Naive thymus-derived CD4-positive, alpha-beta T cell (primary cell): ENCODE measurements at regions not wholly inside any gene's neighbourhood (a gene's known extent, or its start where the extent isn't known, plus 50 kb on each side); places are given as distances from the start of the nearest gene placed in this dataset.
A peak's percentile ranks its signal among the peaks of the same experiment; 100 is the strongest.

Experiments used
- ATAC-seq: fragments of 150-1000 bp; cut with Tn5 transposase; 2 replicates; pipeline ENCODE4 v1.10.0; 2021; ENCODE audit warnings: mild to moderate bottlenecking, moderate library complexity
- CTCF ChIA-PET: fragments of 350-600 bp; sonication (Branson Sonifier 250); formaldehyde crosslinking; loops from one replicate; lab custom pipeline; 2021; ENCODE audit warnings: antibody characterized with exemption; lab: Charles Lee
- POLR2A ChIA-PET: fragments of 350-600 bp; sonication (Branson Sonifier 250); formaldehyde crosslinking; loops from one replicate; lab custom pipeline; 2021; ENCODE audit warnings: antibody characterized with exemption, inconsistent platforms; lab: Charles Lee
- DNase-seq, 9 donors: peaks; one replicate each; pipeline versions ENCODE4 v3.0.0 to v3.0.0-alpha.2; 2020 to 2022; ENCODE audit warnings: mixed read lengths in 1 of 9
- H3K27ac ChIP-seq: one replicate; pipeline ENCODE4 v1.7.0; 2013; ENCODE audit warnings: mild to moderate bottlenecking, low read depth, low read length, moderate library complexity
- H3K27me3 ChIP-seq, 2 donors: one replicate each; pipeline ENCODE4 v1.7.0; 2013; ENCODE audit warnings: low read length in 2 of 2, mild to moderate bottlenecking in 2 of 2, moderate library complexity in 2 of 2; ENCODE audit not compliant: control insufficient read depth in 2 of 2, insufficient read depth in 2 of 2
- H3K36me3 ChIP-seq, 3 experiments: 1 replicate in 2 of 3; 2 replicates in 1 of 3; pipeline ENCODE4 v1.7.0; 2013; ENCODE audit warnings: low read length in 3 of 3, mild to moderate bottlenecking in 3 of 3, moderate library complexity in 1 of 3; ENCODE audit not compliant: insufficient read depth in 3 of 3, control insufficient read depth in 2 of 3
- H3K4me1 ChIP-seq, 2 donors: one replicate each; pipeline ENCODE4 v1.7.0; 2013; ENCODE audit warnings: low read length in 2 of 2, mild to moderate bottlenecking in 2 of 2, moderate library complexity in 1 of 2; ENCODE audit not compliant: control insufficient read depth in 2 of 2, insufficient read depth in 2 of 2
- H3K4me3 ChIP-seq: 2 replicates; pipeline ENCODE4 v1.7.0; 2013; ENCODE audit warnings: mild to moderate bottlenecking, low read length
- H3K9me3 ChIP-seq, 3 experiments: 1 replicate in 2 of 3; 2 replicates in 1 of 3; pipeline ENCODE4 v1.7.0; 2013; ENCODE audit warnings: low read length in 3 of 3; ENCODE audit not compliant: control insufficient read depth in 2 of 3
- H3K27ac Mint-ChIP-seq, 9 donors: one replicate each; pipeline ENCODE4 v1.8.0; 2020 to 2022; ENCODE audit warnings: mixed read lengths in 9 of 9, mild to moderate bottlenecking in 8 of 9, moderate library complexity in 5 of 9, inconsistent platforms in 2 of 9
- H3K27me3 Mint-ChIP-seq, 5 donors: one replicate each; pipeline ENCODE4 v1.8.0; 2021 to 2022; ENCODE audit warnings: mixed read lengths in 5 of 5, mild to moderate bottlenecking in 1 of 5
- H3K36me3 Mint-ChIP-seq, 5 donors: one replicate each; pipeline ENCODE4 v1.8.0; 2020 to 2022; ENCODE audit warnings: mixed read lengths in 5 of 5, mild to moderate bottlenecking in 3 of 5, inconsistent platforms in 1 of 5
- H3K4me1 Mint-ChIP-seq, 7 donors: one replicate each; pipeline ENCODE4 v1.8.0; 2020 to 2022; ENCODE audit warnings: mixed read lengths in 7 of 7, mild to moderate bottlenecking in 3 of 7, inconsistent platforms in 1 of 7
- H3K4me3 Mint-ChIP-seq, 10 donors: one replicate each; pipeline ENCODE4 v1.8.0; 2020 to 2022; ENCODE audit warnings: mild to moderate bottlenecking in 10 of 10, mixed read lengths in 10 of 10, moderate library complexity in 6 of 10, inconsistent platforms in 2 of 10
- H3K9me3 Mint-ChIP-seq, 11 donors: one replicate each; pipeline ENCODE4 v1.8.0; 2020 to 2022; ENCODE audit warnings: mixed read lengths in 11 of 11, mild to moderate bottlenecking in 4 of 11, inconsistent platforms in 1 of 11, moderate library complexity in 1 of 11
- intact Hi-C, 2 donors: fragments of 100-400 bp; cut with micrococcal nuclease; formaldehyde crosslinking; loops; one replicate each; pipeline ENCODE4 v1.15.1; 2023

DNA sequence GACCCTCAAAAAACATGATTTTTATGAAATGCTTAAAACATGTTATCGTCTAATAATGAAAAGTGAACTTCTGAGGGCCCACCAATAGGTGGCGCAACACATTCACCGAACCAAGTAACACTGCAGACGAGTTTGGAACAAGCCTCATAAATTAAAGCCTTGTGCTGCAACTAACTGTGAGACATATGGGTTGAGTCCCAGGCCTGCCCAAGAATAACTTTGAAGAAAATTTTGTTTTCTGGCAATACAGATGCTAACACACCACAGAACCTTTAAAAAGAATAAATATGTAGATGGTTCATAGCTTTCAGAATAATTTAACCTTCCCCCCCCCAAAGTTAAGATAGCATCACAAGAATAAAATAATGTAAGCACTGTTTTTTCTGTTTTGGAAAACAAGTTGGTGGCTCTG lies 285.9 kb downstream of the RNF144A start:
- ChIA-PET CTCF (interaction anchor here (0.7 to 2.0 kb wide), 5 partner anchors 224 to 1534 kb away, joined by 3 to 8 read pairs (median 4); no protein-coding TSS in a partner anchor), POLR2A (interaction anchor here (1.1 kb wide), 1 partner anchor 1479 kb away, joined by 6 read pairs; the partner anchor contains the start of gene ID2)
- H3K4me1 Mint-ChIP-seq = peaks cover 0 to 6% (median 0%) of the 10 kb centered on the region in 7 donors
- intact Hi-C loops = loop anchor here (1.0 to 10.0 kb wide), 11 partner anchors 106 to 1934 kb away; no protein-coding TSS in a partner anchor
- ATAC-seq = peak; percentile 81
- Histone ChIP-seq H3K9me3 (no peaks in the 10 kb centered on the region), H3K4me3 (no peak overlapping the region), H3K27ac (no peak overlapping the region), H3K27me3 (no peaks in the 10 kb centered on the region), H3K4me1 (no peaks in the 10 kb centered on the region), H3K36me3 (no peaks in the 10 kb centered on the region)
- peak; percentile 31 to 65 (median 55) for DNase-seq
- H3K27ac Mint-ChIP-seq = no peak overlapping the region
- H3K9me3 Mint-ChIP-seq = peaks cover 0 to 2% (median 0%) of the 10 kb centered on the region in 11 donors
- no peaks in the 10 kb centered on the region for H3K27me3 Mint-ChIP-seq
- H3K4me3 Mint-ChIP-seq = no peak overlapping the region
- H3K36me3 Mint-ChIP-seq = peaks cover 0 to 6% (median 4%) of the 10 kb centered on the region in 5 donors

DNA sequence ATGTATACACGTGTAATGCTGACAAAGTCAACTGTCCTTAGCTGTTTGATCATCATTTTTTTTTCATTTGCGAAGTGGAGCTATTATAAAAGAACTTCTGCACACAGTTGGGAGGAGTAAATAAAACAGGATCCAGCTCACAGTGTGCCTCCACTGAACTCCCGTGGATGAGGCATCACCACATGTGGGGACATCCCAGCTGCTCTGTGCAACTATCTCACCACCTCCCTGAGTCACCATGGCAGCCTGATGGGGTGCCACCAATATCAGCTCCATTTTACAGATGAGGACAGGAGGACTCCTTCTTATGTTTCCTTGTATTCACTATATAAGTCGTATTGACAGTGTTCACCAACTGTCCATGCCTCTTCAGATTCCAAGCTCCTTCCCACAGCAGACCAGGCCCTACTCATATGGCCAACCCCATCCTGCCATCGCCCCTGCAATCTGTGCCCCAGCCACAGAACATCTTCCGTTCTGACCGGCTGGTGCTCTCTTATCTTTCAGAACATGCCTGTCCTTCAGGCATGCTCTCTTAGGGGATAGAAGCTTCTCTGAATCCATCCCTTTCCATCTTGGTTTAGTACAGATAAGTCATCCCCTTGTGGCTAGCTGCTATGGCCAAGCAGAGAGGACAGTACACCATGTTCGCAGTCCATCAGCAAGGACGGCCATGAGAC lies 288.1 kb downstream of the RNF144A start:
- H3K9me3 ChIP-seq = no peaks in the 10 kb centered on the region
- DNase-seq (no peak), ATAC-seq (no peak)
- Mint-ChIP-seq H3K9me3 (no peaks in the 10 kb centered on the region), H3K4me3 (peak overlapping the region in 1 of 10 donors; percentile 3), H3K27me3 (no peaks in the 10 kb centered on the region), H3K4me1 (peaks cover 0 to 6% (median 0%) of the 10 kb centered on the region in 7 donors), H3K27ac (no peak overlapping the region), H3K36me3 (peaks cover 0 to 3% (median 0%) of the 10 kb centered on the region in 5 donors)
- no peaks in the 10 kb centered on the region for H3K4me1 ChIP-seq
- H3K27me3 ChIP-seq = no peaks in the 10 kb centered on the region
- CTCF ChIA-PET = interaction anchor here (0.6 to 1.3 kb wide), 3 partner anchors 68 to 1752 kb away, joined by 3 to 4 read pairs (median 4); no protein-coding TSS in a partner anchor
- intact Hi-C loops = loop anchor here in 1 of 2 donors (10.0 kb wide), 1 partner anchor 360 kb away; no protein-coding TSS in a partner anchor
- H3K27ac ChIP-seq = no peak overlapping the region
- H3K4me3 ChIP-seq = no peak overlapping the region
- POLR2A ChIA-PET = interaction anchor here (0.6 kb wide), 1 partner anchor 361 kb away, joined by 4 read pairs; no protein-coding TSS in a partner anchor
- H3K36me3 ChIP-seq = no peaks in the 10 kb centered on the region

DNA sequence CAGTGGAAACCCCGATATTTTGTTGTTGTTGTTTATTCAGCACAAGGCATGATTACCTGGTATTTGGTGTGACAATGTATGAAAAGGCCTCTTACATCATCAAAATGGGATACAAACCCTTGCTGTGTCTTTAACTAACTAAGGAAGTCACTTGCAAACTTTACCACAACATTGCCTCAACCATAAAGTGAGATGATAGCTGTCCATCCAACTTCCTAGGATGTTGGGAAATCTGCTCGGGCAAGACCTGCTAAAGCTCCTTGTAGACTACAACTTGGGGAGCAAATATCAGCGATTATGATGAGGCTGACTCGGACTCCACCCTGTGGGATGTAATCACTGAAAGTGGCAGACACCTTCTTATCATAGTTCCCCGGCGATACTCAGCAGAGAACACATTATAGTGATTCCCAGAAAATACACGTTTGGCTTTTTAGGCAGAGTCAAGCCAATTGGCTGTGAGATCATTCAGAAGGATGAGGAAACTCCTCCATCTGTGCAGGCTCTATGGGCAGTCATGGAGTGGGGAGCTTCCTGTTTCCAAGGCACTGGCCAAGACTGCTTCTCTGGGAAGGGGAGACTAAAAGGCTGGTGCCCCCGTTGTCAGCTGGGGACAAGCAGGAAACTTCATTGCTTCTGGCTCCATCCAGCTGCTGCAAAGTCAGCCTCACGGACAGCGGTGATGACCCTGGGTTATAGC lies 289.0 kb downstream of the RNF144A start:
- Histone ChIP-seq H3K4me1 (no peaks in the 10 kb centered on the region), H3K27ac (no peak overlapping the region), H3K27me3 (no peaks in the 10 kb centered on the region), H3K4me3 (no peak overlapping the region), H3K9me3 (no peaks in the 10 kb centered on the region), H3K36me3 (no peaks in the 10 kb centered on the region)
- Mint-ChIP-seq H3K27ac (no peak overlapping the region), H3K4me1 (peaks cover 0 to 6% (median 0%) of the 10 kb centered on the region in 7 donors), H3K36me3 (peaks cover 0 to 3% (median 0%) of the 10 kb centered on the region in 5 donors), H3K9me3 (no peaks in the 10 kb centered on the region), H3K27me3 (no peaks in the 10 kb centered on the region), H3K4me3 (no peak overlapping the region)
- no peak for DNase-seq
- ATAC-seq = no peak
- intact Hi-C loops = loop anchor here in 1 of 2 donors (10.0 kb wide), 1 partner anchor 359 kb away; no protein-coding TSS in a partner anchor
- POLR2A ChIA-PET = no interaction called here
- CTCF ChIA-PET = no interaction called here

DNA sequence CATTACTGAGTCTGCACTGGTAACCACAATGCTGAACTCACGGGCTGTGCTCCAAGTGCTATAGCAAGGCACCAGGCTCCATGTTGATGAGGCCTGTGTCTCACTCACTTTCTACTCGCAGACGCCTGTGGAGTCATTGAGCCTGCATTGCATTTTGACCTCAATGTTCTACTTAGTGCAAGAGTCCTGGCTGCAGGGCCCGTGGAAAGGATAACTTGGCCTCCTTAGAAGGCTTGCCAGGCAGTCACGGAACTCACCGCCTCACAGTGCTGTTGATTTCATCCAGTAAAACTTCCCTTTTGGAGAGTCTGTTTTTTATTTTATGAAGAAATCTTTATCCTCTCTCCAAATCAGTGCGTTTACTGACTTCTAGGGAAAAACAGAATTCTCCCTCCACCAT lies 290.4 kb downstream of the RNF144A start:
- Histone ChIP-seq H3K9me3 (no peaks in the 10 kb centered on the region), H3K27me3 (no peaks in the 10 kb centered on the region), H3K4me3 (no peak overlapping the region), H3K27ac (no peak overlapping the region), H3K36me3 (no peaks in the 10 kb centered on the region), H3K4me1 (no peaks in the 10 kb centered on the region)
- no peaks in the 10 kb centered on the region for H3K27me3 Mint-ChIP-seq
- H3K4me3 Mint-ChIP-seq = no peak overlapping the region
- intact Hi-C loops = loop anchor here in 1 of 2 donors (10.0 kb wide), 1 partner anchor 357 kb away; no protein-coding TSS in a partner anchor
- H3K27ac Mint-ChIP-seq = no peak overlapping the region
- POLR2A ChIA-PET = no interaction called here
- no peak for DNase-seq
- ATAC-seq = no peak
- H3K4me1 Mint-ChIP-seq = peaks cover 0 to 5% (median 0%) of the 10 kb centered on the region in 7 donors
- CTCF ChIA-PET = no interaction called here
- no peaks in the 10 kb centered on the region for H3K9me3 Mint-ChIP-seq
- H3K36me3 Mint-ChIP-seq = peaks cover 0 to 8% (median 0%) of the 10 kb centered on the region in 5 donors

DNA sequence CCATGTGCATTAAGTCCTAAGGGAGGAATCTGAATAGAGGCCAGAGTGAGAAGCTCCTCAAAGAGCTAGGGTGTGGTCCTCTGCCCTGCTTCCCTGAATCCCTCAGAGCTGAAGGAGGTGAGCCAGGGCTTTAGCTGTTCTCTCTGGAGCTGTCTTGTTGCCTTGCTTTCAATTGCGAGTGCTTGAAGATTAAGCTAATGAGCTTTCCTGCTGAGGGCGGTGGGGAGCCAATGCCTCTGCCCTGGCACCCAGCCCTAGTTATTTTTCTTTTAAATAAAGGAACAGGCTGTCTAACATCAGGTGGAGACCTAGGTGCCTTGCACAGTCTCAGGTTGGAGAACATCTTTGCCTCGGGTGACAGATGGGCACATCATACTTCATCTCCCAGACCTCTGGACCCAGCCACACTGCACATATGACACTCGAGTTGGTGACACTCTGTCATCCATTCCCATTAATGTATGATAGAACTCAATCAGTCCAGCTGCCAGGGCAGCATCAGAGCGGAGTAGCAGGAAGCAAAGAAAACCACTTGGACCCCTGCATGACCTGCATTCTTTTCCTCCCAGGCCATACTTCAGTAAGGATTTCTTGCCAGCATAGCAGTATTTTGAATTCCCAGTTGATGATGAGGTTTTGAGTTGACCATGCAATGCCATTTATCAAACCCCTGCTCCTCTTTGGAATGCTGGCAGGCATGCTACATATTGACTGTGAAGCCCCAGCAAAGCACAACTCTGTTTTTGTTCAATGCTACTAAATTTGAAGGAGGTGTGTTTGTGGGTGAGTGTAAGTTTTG lies 292.7 kb downstream of the RNF144A start:
- ChIA-PET POLR2A (no interaction called here), CTCF (no interaction called here)
- H3K36me3 Mint-ChIP-seq = peaks cover 0 to 8% (median 0%) of the 10 kb centered on the region in 5 donors
- Histone ChIP-seq H3K36me3 (no peaks in the 10 kb centered on the region), H3K4me1 (no peaks in the 10 kb centered on the region), H3K27me3 (no peaks in the 10 kb centered on the region), H3K27ac (no peak overlapping the region), H3K4me3 (no peak overlapping the region), H3K9me3 (no peaks in the 10 kb centered on the region)
- H3K4me1 Mint-ChIP-seq = peaks cover 0 to 4% (median 0%) of the 10 kb centered on the region in 7 donors
- no peaks in the 10 kb centered on the region for H3K9me3 Mint-ChIP-seq
- intact Hi-C loops = loop anchor here in 1 of 2 donors (10.0 kb wide), 1 partner anchor 355 kb away; no protein-coding TSS in a partner anchor
- H3K4me3 Mint-ChIP-seq = no peak overlapping the region
- ATAC-seq (no peak), DNase-seq (no peak)
- no peak overlapping the region for H3K27ac Mint-ChIP-seq
- no peaks in the 10 kb centered on the region for H3K27me3 Mint-ChIP-seq

DNA sequence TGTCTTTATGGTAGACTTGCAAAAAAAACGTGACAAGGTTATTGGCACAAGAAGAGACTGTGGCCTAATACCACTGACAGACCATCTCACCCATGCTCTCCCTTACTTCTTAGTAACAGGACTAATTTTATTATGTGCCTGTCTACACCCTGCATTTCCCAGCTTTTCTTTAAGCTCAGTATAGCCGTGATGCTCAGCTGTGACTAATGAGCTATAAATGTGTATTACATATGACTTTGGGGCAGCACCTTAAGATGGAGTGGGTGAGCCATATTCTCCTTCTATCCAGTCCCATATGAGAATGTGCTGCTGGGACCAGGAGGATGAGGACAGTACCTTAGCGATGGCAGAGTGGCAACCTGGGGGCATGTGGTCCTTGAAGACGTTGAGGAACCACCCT lies 293.5 kb downstream of the RNF144A start:
- Mint-ChIP-seq H3K27ac (no peak overlapping the region), H3K4me1 (peaks cover 0 to 4% (median 0%) of the 10 kb centered on the region in 7 donors), H3K4me3 (no peak overlapping the region), H3K9me3 (no peaks in the 10 kb centered on the region), H3K27me3 (no peaks in the 10 kb centered on the region), H3K36me3 (peaks cover 0 to 8% (median 0%) of the 10 kb centered on the region in 5 donors)
- CTCF ChIA-PET = no interaction called here
- H3K9me3 ChIP-seq = no peaks in the 10 kb centered on the region
- intact Hi-C loops = no loop called here
- POLR2A ChIA-PET = interaction anchor here (0.6 kb wide), 1 partner anchor 1471 kb away, joined by 4 read pairs; the partner anchor contains the start of gene ID2
- no peaks in the 10 kb centered on the region for H3K4me1 ChIP-seq
- no peaks in the 10 kb centered on the region for H3K36me3 ChIP-seq
- DNase-seq (no peak), ATAC-seq (no peak)
- H3K27me3 ChIP-seq = no peaks in the 10 kb centered on the region
- no peak overlapping the region for H3K27ac ChIP-seq
- H3K4me3 ChIP-seq = no peak overlapping the region
